ENCODE measurements at regions not wholly inside any gene's neighbourhood (a gene's known extent, or its start where the extent isn't known, plus 50 kb on each side); places are given as distances from the start of the nearest gene placed in this dataset.

- ATAC-seq (ENCODE audit: insufficient read depth, low read depth) (no peak), DNase-seq (no peak)
- no peaks in the 10 kb centered on the region for H3K4me1 ChIP-seq (ENCODE audit: insufficient read depth, low read length)
- H3K36me3 ChIP-seq (ENCODE audit: insufficient read depth, low read length): no peaks in the 10 kb centered on the region
- peaks cover 7% of the 10 kb centered on the region for H3K27me3 ChIP-seq (ENCODE audit: insufficient read depth, low read length, poor library complexity)
- H3K4me3 ChIP-seq (ENCODE audit: low read depth in 1 of 2, low read length in 2 of 2): no peak overlapping the region
- TF ChIP-seq EZH2 (IDR thresholded peaks at IDR 0.05; ENCODE audit: borderline replicate concordance, low read depth, low read length, severe bottlenecking): no peak
- no peak for TF ChIP-seq CTCF (IDR thresholded peaks at IDR 0.05; ENCODE audit: borderline replicate concordance, extremely low read depth, low read length, poor library complexity, severe bottlenecking)
- H3K9ac ChIP-seq (ENCODE audit: low read depth, low read length): no peak overlapping the region
- H2AFZ ChIP-seq (ENCODE audit: low read depth, low read length): no peak overlapping the region
- H3K4me2 ChIP-seq (ENCODE audit: insufficient read depth, low read length): no peak overlapping the region
- H3K9me3 ChIP-seq (ENCODE audit: insufficient read depth, low read length, severe bottlenecking): no peaks in the 10 kb centered on the region
- H3K27ac ChIP-seq (ENCODE audit: low read length): no peak overlapping the region
- H4K20me1 ChIP-seq (ENCODE audit: insufficient read depth, low read length): no peaks in the 10 kb centered on the region
- no peaks in the 10 kb centered on the region for H3K79me2 ChIP-seq (ENCODE audit: insufficient read depth, low read length)
Observed at GRCh38 chr9:73038089-73038509, 85.2 kb upstream of the ALDH1A1 start.

GRCh38 chr9:73037613-73038012, 84.8 kb upstream of the ALDH1A1 start:
- Histone ChIP-seq H2AFZ (ENCODE audit: low read depth, low read length) (no peak overlapping the region), H3K27ac (ENCODE audit: low read length) (no peak overlapping the region), H3K27me3 (ENCODE audit: insufficient read depth, low read length, poor library complexity) (peaks cover 7% of the 10 kb centered on the region), H3K79me2 (ENCODE audit: insufficient read depth, low read length) (no peaks in the 10 kb centered on the region), H3K9ac (ENCODE audit: low read depth, low read length) (no peak overlapping the region), H4K20me1 (ENCODE audit: insufficient read depth, low read length) (no peaks in the 10 kb centered on the region), H3K4me2 (ENCODE audit: insufficient read depth, low read length) (no peak overlapping the region), H3K4me3 (ENCODE audit: low read depth in 1 of 2, low read length in 2 of 2) (no peak overlapping the region), H3K4me1 (ENCODE audit: insufficient read depth, low read length) (no peaks in the 10 kb centered on the region), H3K36me3 (ENCODE audit: insufficient read depth, low read length) (no peaks in the 10 kb centered on the region), H3K9me3 (ENCODE audit: insufficient read depth, low read length, severe bottlenecking) (no peaks in the 10 kb centered on the region)
- TF ChIP-seq CTCF (IDR thresholded peaks at IDR 0.05; ENCODE audit: borderline replicate concordance, extremely low read depth, low read length, poor library complexity, severe bottlenecking): no peak
- no peak for DNase-seq
- ATAC-seq (ENCODE audit: insufficient read depth, low read depth): no peak

GRCh38 chr9:73034962-73035361, 82.1 kb upstream of the ALDH1A1 start:
- no peaks in the 10 kb centered on the region for H3K4me1 ChIP-seq (ENCODE audit: insufficient read depth, low read length)
- no peaks in the 10 kb centered on the region for H4K20me1 ChIP-seq (ENCODE audit: insufficient read depth, low read length)
- H3K4me2 ChIP-seq (ENCODE audit: insufficient read depth, low read length): no peak overlapping the region
- TF ChIP-seq EZH2 (IDR thresholded peaks at IDR 0.05; ENCODE audit: borderline replicate concordance, low read depth, low read length, severe bottlenecking) (no peak), CTCF (IDR thresholded peaks at IDR 0.05; ENCODE audit: borderline replicate concordance, extremely low read depth, low read length, poor library complexity, severe bottlenecking) (no peak)
- no peak overlapping the region for H2AFZ ChIP-seq (ENCODE audit: low read depth, low read length)
- H3K9ac ChIP-seq (ENCODE audit: low read depth, low read length): no peak overlapping the region
- H3K4me3 ChIP-seq (ENCODE audit: low read depth in 1 of 2, low read length in 2 of 2): no peak overlapping the region
- no peak overlapping the region for H3K27ac ChIP-seq (ENCODE audit: low read length)
- no peak for ATAC-seq (ENCODE audit: insufficient read depth, low read depth)
- no peaks in the 10 kb centered on the region for H3K9me3 ChIP-seq (ENCODE audit: insufficient read depth, low read length, severe bottlenecking)
- no peak for DNase-seq
- H3K36me3 ChIP-seq (ENCODE audit: insufficient read depth, low read length): no peaks in the 10 kb centered on the region
- no peaks in the 10 kb centered on the region for H3K79me2 ChIP-seq (ENCODE audit: insufficient read depth, low read length)
- peaks cover 7% of the 10 kb centered on the region for H3K27me3 ChIP-seq (ENCODE audit: insufficient read depth, low read length, poor library complexity)

GRCh38 chr9:73031350-73031749, 78.5 kb upstream of the ALDH1A1 start:
- H3K79me2 ChIP-seq (ENCODE audit: insufficient read depth, low read length): no peaks in the 10 kb centered on the region
- H3K9me3 ChIP-seq (ENCODE audit: insufficient read depth, low read length, severe bottlenecking): no peaks in the 10 kb centered on the region
- H3K27me3 ChIP-seq (ENCODE audit: insufficient read depth, low read length, poor library complexity): peaks cover 10% of the 10 kb centered on the region
- no peaks in the 10 kb centered on the region for H4K20me1 ChIP-seq (ENCODE audit: insufficient read depth, low read length)
- no peak overlapping the region for H2AFZ ChIP-seq (ENCODE audit: low read depth, low read length)
- no peak overlapping the region for H3K27ac ChIP-seq (ENCODE audit: low read length)
- H3K9ac ChIP-seq (ENCODE audit: low read depth, low read length): no peak overlapping the region
- no peak for ATAC-seq (ENCODE audit: insufficient read depth, low read depth)
- no peaks in the 10 kb centered on the region for H3K36me3 ChIP-seq (ENCODE audit: insufficient read depth, low read length)
- TF ChIP-seq EZH2 (IDR thresholded peaks at IDR 0.05; ENCODE audit: borderline replicate concordance, low read depth, low read length, severe bottlenecking) (no peak), CTCF (IDR thresholded peaks at IDR 0.05; ENCODE audit: borderline replicate concordance, extremely low read depth, low read length, poor library complexity, severe bottlenecking) (no peak)
- no peak overlapping the region for H3K4me2 ChIP-seq (ENCODE audit: insufficient read depth, low read length)
- no peak for DNase-seq
- H3K4me1 ChIP-seq (ENCODE audit: insufficient read depth, low read length): no peaks in the 10 kb centered on the region
- H3K4me3 ChIP-seq (ENCODE audit: low read depth in 1 of 2, low read length in 2 of 2): no peak overlapping the region

Data from DND-41 (cell line).